ENCODE measurements at regions not wholly inside any gene's neighbourhood (a gene's known extent, or its start where the extent isn't known, plus 50 kb on each side); places are given as distances from the start of the nearest gene placed in this dataset.

GRCh38 chr7:118898284-118898683, 673.8 kb downstream of the ANKRD7 start:
- TF ChIP-seq REST (IDR thresholded peaks at IDR 0.05; ENCODE audit: unreplicated experiment) = no peak
- no peak for TF ChIP-seq CTCF (conservative IDR thresholded peaks at IDR 0.05; ENCODE audit: low read depth in 2 of 2)
- TF ChIP-seq EZH2 (IDR thresholded peaks at IDR 0.05; ENCODE audit: low read depth, unreplicated experiment) = no peak
- TF ChIP-seq NANOG (IDR thresholded peaks at IDR 0.05; ENCODE audit: borderline replicate concordance) = no peak
- TF ChIP-seq POLR2AphosphoS5 (IDR thresholded peaks at IDR 0.05; ENCODE audit: low read depth) = no peak
- TF ChIP-seq ZNF462 (CRISPR knock-in tag; IDR thresholded peaks at IDR 0.05) = no peak
- no peak for TF ChIP-seq EZH2phosphoT487 (IDR thresholded peaks at IDR 0.05; ENCODE audit: unreplicated experiment)
- no peak for TF ChIP-seq ZNF331 (CRISPR knock-in tag; IDR thresholded peaks at IDR 0.05; ENCODE audit: low read depth)
- TF ChIP-seq CREB1 (CRISPR knock-in tag; IDR thresholded peaks at IDR 0.05; ENCODE audit: low read depth) = no peak
- TF ChIP-seq STAT1 (IDR thresholded peaks at IDR 0.05; ENCODE audit: unreplicated experiment) = no peak
- no peak for TF ChIP-seq ZNF114 (CRISPR knock-in tag; IDR thresholded peaks at IDR 0.05)
- no peak for TF ChIP-seq ETS1 (IDR thresholded peaks at IDR 0.05)
- TF ChIP-seq JUNB (IDR thresholded peaks at IDR 0.05; ENCODE audit: unreplicated experiment) = no peak

All from GM23338 (cell line).